ENCODE measurements at regions not wholly inside any gene's neighbourhood (a gene's known extent, or its start where the extent isn't known, plus 50 kb on each side); places are given as distances from the start of the nearest gene placed in this dataset.

DNA sequence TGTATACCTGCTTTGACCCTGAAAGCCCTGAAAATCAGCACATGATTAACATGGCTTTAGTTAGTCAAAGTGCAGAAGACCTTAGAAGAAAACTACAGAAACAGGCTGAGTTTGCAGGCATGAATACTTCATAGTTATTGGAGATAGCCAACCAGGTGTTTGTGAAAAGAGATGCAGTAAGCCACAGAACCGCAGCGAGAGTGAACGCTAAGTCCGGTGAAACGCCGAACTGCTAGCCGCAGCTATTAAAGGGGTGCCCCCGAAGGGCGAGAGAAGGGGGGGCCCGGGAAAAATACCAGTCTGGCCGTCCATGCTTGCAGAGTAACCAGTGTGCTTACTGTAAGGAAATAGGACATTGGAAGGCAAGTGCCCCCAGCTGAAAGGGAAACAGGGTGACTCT, 784.0 kb upstream of the TMEM132C start:
- no peaks in the 10 kb centered on the region for H3K27me3 ChIP-seq (ENCODE audit: insufficient read depth, low read length)
- no peaks in the 10 kb centered on the region for H4K20me1 ChIP-seq (ENCODE audit: insufficient read depth, low read length)
- H3K79me2 ChIP-seq (ENCODE audit: insufficient read depth, low read length) = no peaks in the 10 kb centered on the region
- no peak overlapping the region for H3K4me3 ChIP-seq (ENCODE audit: insufficient read depth, low read length)
- H3K36me3 ChIP-seq (ENCODE audit: insufficient read depth, low read length) = no peaks in the 10 kb centered on the region
- no peaks in the 10 kb centered on the region for H3K9me3 ChIP-seq (ENCODE audit: low read depth, low read length)
- DNase-seq (ENCODE audit: insufficient read length, low spot score, missing footprints) = no peak
- no peak overlapping the region for H3K4me2 ChIP-seq (ENCODE audit: insufficient read depth, low read length)
- TF ChIP-seq, protein P1, sequence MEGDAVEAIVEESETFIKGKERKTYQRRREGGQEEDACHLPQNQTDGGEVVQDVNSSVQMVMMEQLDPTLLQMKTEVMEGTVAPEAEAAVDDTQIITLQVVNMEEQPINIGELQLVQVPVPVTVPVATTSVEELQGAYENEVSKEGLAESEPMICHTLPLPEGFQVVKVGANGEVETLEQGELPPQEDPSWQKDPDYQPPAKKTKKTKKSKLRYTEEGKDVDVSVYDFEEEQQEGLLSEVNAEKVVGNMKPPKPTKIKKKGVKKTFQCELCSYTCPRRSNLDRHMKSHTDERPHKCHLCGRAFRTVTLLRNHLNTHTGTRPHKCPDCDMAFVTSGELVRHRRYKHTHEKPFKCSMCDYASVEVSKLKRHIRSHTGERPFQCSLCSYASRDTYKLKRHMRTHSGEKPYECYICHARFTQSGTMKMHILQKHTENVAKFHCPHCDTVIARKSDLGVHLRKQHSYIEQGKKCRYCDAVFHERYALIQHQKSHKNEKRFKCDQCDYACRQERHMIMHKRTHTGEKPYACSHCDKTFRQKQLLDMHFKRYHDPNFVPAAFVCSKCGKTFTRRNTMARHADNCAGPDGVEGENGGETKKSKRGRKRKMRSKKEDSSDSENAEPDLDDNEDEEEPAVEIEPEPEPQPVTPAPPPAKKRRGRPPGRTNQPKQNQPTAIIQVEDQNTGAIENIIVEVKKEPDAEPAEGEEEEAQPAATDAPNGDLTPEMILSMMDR (IDR thresholded peaks at IDR 0.05; ENCODE audit: extremely low read depth, low read depth, low read length) = no peak
- H3K4me1 ChIP-seq (ENCODE audit: insufficient read depth, low read length) = peaks cover 14% of the 10 kb centered on the region
- no peak overlapping the region for H2AFZ ChIP-seq (ENCODE audit: low read length)
- no peak overlapping the region for H3K27ac ChIP-seq (ENCODE audit: low read depth, low read length)

DNA sequence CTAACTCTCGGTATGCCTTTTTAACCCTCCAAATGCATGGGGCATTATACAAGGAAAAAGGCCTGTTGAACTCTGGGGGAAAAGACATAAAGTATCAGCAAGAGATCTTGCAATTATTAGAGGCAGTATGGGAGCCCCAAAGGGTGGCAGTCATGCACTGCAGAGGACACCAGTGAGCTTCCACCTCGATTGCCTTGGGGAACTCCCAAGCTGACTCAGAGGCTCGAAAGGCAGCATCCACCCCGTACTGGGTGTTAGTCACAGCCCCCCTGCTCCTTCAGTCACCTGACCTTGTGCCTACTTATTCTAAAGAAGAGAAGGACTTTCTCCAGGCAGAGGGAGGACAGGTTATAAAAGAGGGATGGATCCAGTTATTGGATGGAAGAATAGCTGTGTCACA, 781.4 kb upstream of the TMEM132C start:
- peaks cover 14% of the 10 kb centered on the region for H3K4me1 ChIP-seq (ENCODE audit: insufficient read depth, low read length)
- H3K4me3 ChIP-seq (ENCODE audit: insufficient read depth, low read length) = no peak overlapping the region
- TF ChIP-seq, protein P1 (IDR thresholded peaks at IDR 0.05; ENCODE audit: extremely low read depth, low read depth, low read length) = peak; percentile 71
- no peaks in the 10 kb centered on the region for H3K27me3 ChIP-seq (ENCODE audit: insufficient read depth, low read length)
- no peaks in the 10 kb centered on the region for H3K9me3 ChIP-seq (ENCODE audit: low read depth, low read length)
- H3K79me2 ChIP-seq (ENCODE audit: insufficient read depth, low read length) = no peaks in the 10 kb centered on the region
- H3K27ac ChIP-seq (ENCODE audit: low read depth, low read length) = no peak overlapping the region
- H3K36me3 ChIP-seq (ENCODE audit: insufficient read depth, low read length) = no peaks in the 10 kb centered on the region
- H3K4me2 ChIP-seq (ENCODE audit: insufficient read depth, low read length) = no peak overlapping the region
- H4K20me1 ChIP-seq (ENCODE audit: insufficient read depth, low read length) = no peaks in the 10 kb centered on the region
- no peak overlapping the region for H2AFZ ChIP-seq (ENCODE audit: low read length)
- peak; percentile 81 for DNase-seq (ENCODE audit: insufficient read length, low spot score, missing footprints)

DNA sequence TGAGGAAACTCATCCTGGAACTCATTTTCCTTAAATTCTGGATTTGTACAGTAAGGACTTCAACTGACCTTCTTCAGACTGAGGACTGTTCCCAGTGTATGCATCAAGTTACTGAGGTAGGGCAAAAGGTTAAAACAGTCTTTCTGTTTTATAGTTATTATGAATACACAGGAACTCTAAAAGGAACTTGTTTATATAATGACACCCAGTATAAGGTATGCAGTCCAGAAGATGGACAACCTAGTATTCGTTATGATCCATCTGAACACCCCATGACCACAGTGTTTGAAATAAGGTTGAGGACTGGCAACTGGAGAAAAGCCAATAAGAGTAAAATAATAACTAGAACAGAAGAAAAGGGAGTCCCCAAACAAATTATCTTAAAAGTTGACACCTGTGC, 779.9 kb upstream of the TMEM132C start:
- Histone ChIP-seq H3K4me1 (ENCODE audit: insufficient read depth, low read length) (peaks cover 14% of the 10 kb centered on the region), H3K27me3 (ENCODE audit: insufficient read depth, low read length) (no peaks in the 10 kb centered on the region), H2AFZ (ENCODE audit: low read length) (no peak overlapping the region), H3K27ac (ENCODE audit: low read depth, low read length) (no peak overlapping the region), H3K4me2 (ENCODE audit: insufficient read depth, low read length) (no peak overlapping the region), H3K4me3 (ENCODE audit: insufficient read depth, low read length) (no peak overlapping the region), H3K79me2 (ENCODE audit: insufficient read depth, low read length) (no peaks in the 10 kb centered on the region), H3K36me3 (ENCODE audit: insufficient read depth, low read length) (no peaks in the 10 kb centered on the region), H4K20me1 (ENCODE audit: insufficient read depth, low read length) (no peaks in the 10 kb centered on the region), H3K9me3 (ENCODE audit: low read depth, low read length) (no peaks in the 10 kb centered on the region)
- TF ChIP-seq, protein P1 (IDR thresholded peaks at IDR 0.05; ENCODE audit: extremely low read depth, low read depth, low read length) = no peak
- no peak for DNase-seq (ENCODE audit: insufficient read length, low spot score, missing footprints)

DNA sequence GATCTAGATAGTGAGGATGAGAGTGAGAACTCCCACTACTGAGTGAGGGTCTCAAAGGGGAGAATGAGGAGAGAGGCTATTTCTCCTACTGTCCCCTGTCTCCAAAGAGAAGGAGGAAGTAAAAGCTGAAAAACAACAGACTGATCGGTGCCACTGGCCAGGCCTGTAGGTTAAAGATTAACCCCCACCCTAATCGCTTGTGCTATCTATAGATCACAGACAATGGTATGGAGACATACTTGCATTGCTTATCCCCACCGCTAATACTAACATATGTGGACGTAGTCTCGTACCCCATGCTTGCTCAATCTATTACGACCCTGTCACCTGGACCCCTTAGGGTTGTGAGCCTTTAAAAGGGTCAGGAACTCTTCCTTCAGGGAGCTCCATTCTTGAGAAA, 777.9 kb upstream of the TMEM132C start:
- Histone ChIP-seq H3K4me1 (ENCODE audit: insufficient read depth, low read length) (peaks cover 14% of the 10 kb centered on the region), H3K79me2 (ENCODE audit: insufficient read depth, low read length) (no peaks in the 10 kb centered on the region), H3K27ac (ENCODE audit: low read depth, low read length) (no peak overlapping the region), H2AFZ (ENCODE audit: low read length) (no peak overlapping the region), H3K4me3 (ENCODE audit: insufficient read depth, low read length) (no peak overlapping the region), H3K27me3 (ENCODE audit: insufficient read depth, low read length) (no peaks in the 10 kb centered on the region), H3K9me3 (ENCODE audit: low read depth, low read length) (no peaks in the 10 kb centered on the region), H3K36me3 (ENCODE audit: insufficient read depth, low read length) (no peaks in the 10 kb centered on the region), H4K20me1 (ENCODE audit: insufficient read depth, low read length) (no peaks in the 10 kb centered on the region), H3K4me2 (ENCODE audit: insufficient read depth, low read length) (no peak overlapping the region)
- no peak for DNase-seq (ENCODE audit: insufficient read length, low spot score, missing footprints)
- TF ChIP-seq, protein P1 (IDR thresholded peaks at IDR 0.05; ENCODE audit: extremely low read depth, low read depth, low read length) = no peak
